GM10266 (cell line): ENCODE measurements at regions not wholly inside any gene's neighbourhood (a gene's known extent, or its start where the extent isn't known, plus 50 kb on each side); places are given as distances from the start of the nearest gene placed in this dataset.
A peak's percentile ranks its signal among the peaks of the same experiment; 100 is the strongest.

ENCODE experiments used
- DNase-seq: peaks from one replicate; pipeline ENCODE4 v3.0.0; 2012; ENCODE audit errors: extremely low spot score
- TF ChIP-seq, protein P1 (sequence below): IDR thresholded peaks from 2 replicates; pipeline ENCODE4 v1.5.1; 2012; ENCODE audit warnings: mild to moderate bottlenecking, low read depth; ENCODE audit not compliant: control insufficient read depth, insufficient read depth; ENCODE audit errors: missing control alignments

DNA sequence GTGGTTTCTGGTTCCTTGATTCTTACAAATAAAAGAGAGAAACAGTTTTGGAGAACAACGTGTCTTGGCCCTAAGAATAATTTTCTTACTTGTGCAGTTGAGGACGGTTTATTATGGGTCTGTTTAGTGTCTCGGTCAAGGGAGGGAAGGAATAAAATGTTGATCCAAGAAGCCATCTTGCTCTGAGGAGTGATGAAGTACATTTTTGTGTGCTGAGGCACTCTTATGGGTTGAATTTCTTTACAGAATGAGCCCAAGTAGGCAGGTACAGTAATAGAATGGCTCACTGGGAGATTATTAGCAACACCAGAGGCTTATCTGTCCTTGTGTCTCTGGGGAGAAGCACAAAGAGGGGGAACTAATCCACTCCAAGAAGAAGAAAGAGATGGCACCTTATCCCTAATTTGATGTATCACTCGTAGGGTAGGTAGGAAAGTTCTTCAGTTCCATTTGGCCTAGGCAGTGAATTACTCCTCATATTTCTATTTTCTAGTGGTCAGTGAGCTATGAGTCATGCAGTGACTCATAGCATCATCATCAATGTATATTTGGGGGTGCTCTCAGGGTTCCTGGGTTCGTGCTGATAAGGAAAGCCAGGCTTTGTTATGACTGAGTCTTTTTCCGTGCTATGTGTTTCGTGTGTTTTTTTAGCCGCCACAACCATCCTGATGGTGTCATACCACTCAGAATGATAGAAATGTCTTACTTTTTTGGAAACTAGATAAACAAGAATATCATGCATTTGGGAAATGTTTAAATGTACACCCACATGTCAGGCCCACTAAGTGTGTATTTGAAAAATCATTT lies 250.1 kb upstream of the CTAGE1 start:
- TF ChIP-seq, protein P1, sequence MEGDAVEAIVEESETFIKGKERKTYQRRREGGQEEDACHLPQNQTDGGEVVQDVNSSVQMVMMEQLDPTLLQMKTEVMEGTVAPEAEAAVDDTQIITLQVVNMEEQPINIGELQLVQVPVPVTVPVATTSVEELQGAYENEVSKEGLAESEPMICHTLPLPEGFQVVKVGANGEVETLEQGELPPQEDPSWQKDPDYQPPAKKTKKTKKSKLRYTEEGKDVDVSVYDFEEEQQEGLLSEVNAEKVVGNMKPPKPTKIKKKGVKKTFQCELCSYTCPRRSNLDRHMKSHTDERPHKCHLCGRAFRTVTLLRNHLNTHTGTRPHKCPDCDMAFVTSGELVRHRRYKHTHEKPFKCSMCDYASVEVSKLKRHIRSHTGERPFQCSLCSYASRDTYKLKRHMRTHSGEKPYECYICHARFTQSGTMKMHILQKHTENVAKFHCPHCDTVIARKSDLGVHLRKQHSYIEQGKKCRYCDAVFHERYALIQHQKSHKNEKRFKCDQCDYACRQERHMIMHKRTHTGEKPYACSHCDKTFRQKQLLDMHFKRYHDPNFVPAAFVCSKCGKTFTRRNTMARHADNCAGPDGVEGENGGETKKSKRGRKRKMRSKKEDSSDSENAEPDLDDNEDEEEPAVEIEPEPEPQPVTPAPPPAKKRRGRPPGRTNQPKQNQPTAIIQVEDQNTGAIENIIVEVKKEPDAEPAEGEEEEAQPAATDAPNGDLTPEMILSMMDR, result no peak
- peak; percentile 12 for DNase-seq

DNA sequence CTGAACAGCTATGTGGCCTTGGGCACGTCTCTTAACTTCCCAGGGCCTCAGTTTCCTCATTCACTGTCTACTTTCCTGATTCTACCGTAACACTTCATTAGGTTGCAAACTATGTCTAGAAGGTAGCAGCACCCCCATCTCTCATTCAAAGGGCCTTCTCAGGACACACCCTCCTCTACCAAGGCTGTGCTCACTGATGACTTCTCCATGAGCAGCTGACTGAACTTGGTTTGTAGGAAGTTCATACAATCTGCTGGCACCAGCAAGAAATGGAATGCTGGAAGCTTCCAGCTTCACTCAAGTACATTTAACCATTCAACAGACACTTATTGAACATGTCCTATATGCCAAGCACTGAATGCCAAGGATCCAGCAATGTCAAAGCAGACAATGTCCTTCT lies 250.8 kb upstream of the CTAGE1 start:
- DNase-seq, result no peak
- TF ChIP-seq, protein P1, result no peak

DNA sequence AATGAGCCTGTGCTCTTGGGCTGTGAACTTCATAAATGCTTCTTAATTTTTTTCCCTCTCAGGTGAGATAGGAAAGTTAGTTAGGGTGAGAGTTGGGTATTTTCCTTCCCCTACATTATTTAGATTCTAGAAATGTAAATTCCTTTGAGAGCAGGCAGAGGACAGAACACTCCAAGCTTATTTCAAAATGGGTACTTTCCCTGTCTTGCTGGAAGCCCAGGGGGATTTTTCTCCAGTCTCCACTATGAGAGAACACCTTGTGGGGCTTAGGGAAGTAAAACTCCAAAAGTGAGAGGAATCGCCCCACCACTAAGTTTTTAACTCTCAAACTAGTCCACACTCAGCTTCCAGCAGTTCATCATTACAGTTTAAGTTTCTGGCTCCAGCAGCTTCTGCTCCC lies 253.2 kb upstream of the CTAGE1 start:
- DNase-seq, result peak; percentile 11
- TF ChIP-seq, protein P1, result no peak

DNA sequence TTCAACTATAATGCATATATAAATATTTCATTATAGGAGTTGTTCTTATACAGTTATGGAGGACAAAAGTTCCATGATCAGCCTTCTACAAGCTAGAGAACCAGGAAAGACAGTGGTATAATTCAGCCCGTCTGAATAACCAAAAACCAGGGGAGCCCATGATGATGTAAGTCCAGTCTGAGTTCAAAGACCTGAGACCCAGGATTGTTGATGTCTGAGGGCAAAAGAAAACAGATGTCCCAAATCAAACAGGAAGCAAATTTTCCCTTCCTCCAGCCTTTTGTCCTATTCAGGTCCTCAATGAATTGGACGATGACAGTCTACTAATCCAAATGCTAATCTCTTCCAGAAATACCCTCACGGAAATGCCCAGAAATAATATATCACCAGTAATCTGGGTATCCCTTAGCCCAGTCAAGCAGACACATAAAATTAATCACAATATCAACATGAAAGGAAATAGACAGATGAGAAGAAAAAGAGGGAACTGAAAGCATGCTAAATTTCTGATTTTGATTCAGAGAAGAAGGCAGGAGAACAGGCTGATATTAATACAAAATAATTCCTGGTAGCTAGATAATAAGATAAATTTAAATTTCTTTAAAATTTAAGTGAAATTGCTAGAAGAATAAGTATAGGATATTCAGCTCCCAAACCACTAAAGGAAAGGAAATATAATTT lies 255.6 kb upstream of the CTAGE1 start:
- DNase-seq, result no peak
- TF ChIP-seq, protein P1, result no peak

DNA sequence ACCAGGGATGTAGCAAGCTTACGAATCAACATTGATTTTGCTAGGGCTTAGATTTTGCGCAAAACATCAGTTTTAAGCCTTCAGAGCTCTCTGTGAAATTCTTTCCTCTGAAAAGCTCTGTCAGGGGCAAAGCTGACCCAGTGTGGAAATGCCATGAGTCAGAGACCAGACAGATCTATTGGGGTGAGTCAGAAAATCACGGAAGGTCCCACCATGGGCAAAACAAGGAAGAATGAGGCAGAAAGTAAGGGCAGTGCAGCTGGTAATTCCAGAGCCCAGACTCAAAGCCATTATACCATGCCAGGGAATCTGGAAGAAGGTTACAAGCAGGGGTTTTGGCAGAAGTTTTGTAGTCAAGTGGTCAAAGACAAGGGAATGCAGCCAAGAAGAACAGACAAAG lies 256.6 kb upstream of the CTAGE1 start:
- no peak for DNase-seq
- TF ChIP-seq, protein P1, result no peak

DNA sequence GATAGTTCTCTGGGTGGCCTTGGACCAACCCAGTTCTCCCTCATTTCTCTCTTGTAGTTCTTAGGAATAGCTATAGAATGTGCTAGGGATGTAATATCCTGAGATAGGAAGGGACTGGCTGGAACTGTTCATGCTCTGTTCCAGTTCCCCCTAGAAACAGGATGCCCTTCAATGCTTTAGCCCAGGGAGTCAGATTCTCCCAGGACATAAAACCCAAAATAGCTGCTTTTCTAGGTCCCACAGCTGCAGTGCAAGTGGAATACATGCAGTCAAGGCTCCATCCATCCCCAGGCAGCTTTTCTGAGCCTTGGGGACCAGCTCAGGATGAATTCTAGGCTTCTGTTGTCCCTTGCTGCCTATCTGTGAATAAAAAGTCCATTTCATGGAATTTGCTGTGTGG lies 257.3 kb upstream of the CTAGE1 start:
- DNase-seq, result no peak
- TF ChIP-seq, protein P1, result no peak

DNA sequence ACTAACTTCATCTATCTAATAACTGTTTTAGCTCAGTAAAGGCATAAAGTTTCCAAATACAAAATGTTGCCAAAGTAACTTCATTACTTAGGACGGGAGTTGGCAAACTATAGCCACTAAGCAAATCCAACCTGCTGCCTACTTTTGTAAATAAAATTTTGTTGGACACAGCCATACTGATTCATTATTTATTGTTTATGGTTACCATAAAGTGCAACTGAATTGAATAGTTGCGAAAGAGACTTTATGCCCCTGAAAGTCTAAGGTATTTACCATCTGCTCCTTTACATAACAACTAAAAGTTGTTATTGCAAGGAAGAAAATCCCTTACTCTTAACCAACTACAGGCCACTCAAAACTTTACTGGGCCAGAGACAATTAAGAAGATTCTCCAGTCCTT lies 256.7 kb upstream of the RBBP8 start:
- TF ChIP-seq, protein P1, result no peak
- no peak for DNase-seq
